ENCODE measurements at regions not wholly inside any gene's neighbourhood (a gene's known extent, or its start where the extent isn't known, plus 50 kb on each side); places are given as distances from the start of the nearest gene placed in this dataset.

GRCh38 chr16:63804126-63804525, 1317.7 kb downstream of the CDH11 start:
- no peak overlapping the region for H3K14ac ChIP-seq (ENCODE audit: insufficient read depth, low read length)
- H2BK120ac ChIP-seq (ENCODE audit: low read depth, low read length, poor library complexity, severe bottlenecking): no peak overlapping the region
- H3K27ac Mint-ChIP-seq: no peak overlapping the region
- H3K4ac ChIP-seq (ENCODE audit: low read depth, low read length): no peak overlapping the region
- DNase-seq: no peak
- H3K79me2 ChIP-seq (ENCODE audit: insufficient read depth, low read length): no peaks in the 10 kb centered on the region
- no peaks in the 10 kb centered on the region for H3K9me3 ChIP-seq (ENCODE audit: control insufficient read depth, low read depth, low read length)
- TF ChIP-seq CTCF (conservative IDR thresholded peaks at IDR 0.05): no peak
- H3K4me3 Mint-ChIP-seq: no peak overlapping the region
- no peaks in the 10 kb centered on the region for H3K9me3 Mint-ChIP-seq
- no peaks in the 10 kb centered on the region for H3K4me1 Mint-ChIP-seq
- no peaks in the 10 kb centered on the region for H3K27me3 ChIP-seq (ENCODE audit: insufficient read depth, low read length)
- H3K9ac ChIP-seq (ENCODE audit: extremely low read depth, insufficient read length, low read length): no peak overlapping the region
- no peaks in the 10 kb centered on the region for H3K27me3 Mint-ChIP-seq (ENCODE audit: low read depth)
- no peak overlapping the region for H2BK20ac ChIP-seq (ENCODE audit: low read depth, low read length, poor library complexity, severe bottlenecking)
- no peaks in the 10 kb centered on the region for H4K20me1 ChIP-seq (ENCODE audit: control insufficient read depth, insufficient read depth, insufficient read length)
- no peak overlapping the region for H3K56ac ChIP-seq (ENCODE audit: insufficient read length, low read depth, low read length)
- no peaks in the 10 kb centered on the region for H3K79me1 ChIP-seq (ENCODE audit: insufficient read depth, low read depth, low read length, poor library complexity, severe bottlenecking)
- no peak overlapping the region for H4K91ac ChIP-seq (ENCODE audit: insufficient read length, low read depth, low read length)
- H2BK5ac ChIP-seq (ENCODE audit: insufficient read length, low read length): no peak overlapping the region
- no peak overlapping the region for H3K27ac ChIP-seq (ENCODE audit: insufficient read length, low read depth, low read length)
- no peak overlapping the region for H2AFZ ChIP-seq (ENCODE audit: low read length)
- H2BK15ac ChIP-seq (ENCODE audit: low read depth, low read length): no peak overlapping the region
- no peak overlapping the region for H4K5ac ChIP-seq (ENCODE audit: insufficient read length, low read depth, low read length)
- no peaks in the 10 kb centered on the region for H3K36me3 Mint-ChIP-seq (ENCODE audit: insufficient read depth in 1 of 3, low read depth in 3 of 3)
- H3T11ph ChIP-seq (ENCODE audit: low read length): no peak overlapping the region
- no peak overlapping the region for H3K4me2 ChIP-seq (ENCODE audit: insufficient read depth, insufficient read length, low read length)
- H4K8ac ChIP-seq (replicated peaks; ENCODE audit: insufficient read length, low read depth, low read length): no peak overlapping the region
- H2AK5ac ChIP-seq (ENCODE audit: insufficient read length, low read length): no peak overlapping the region
- H3K18ac ChIP-seq (ENCODE audit: insufficient read length, low read depth, low read length): no peak overlapping the region
- no CpG with 5 or more reads among the region's 2 CpGs for WGBS (ENCODE audit: extremely low coverage, insufficient read length, low lambda C conversion rate)
- H3K23ac ChIP-seq (ENCODE audit: insufficient read length, low read depth, low read length): no peak overlapping the region
- no peak overlapping the region for H2BK12ac ChIP-seq (ENCODE audit: insufficient read length, low read depth, low read length)
- no peaks in the 10 kb centered on the region for H3K4me1 ChIP-seq (ENCODE audit: insufficient read depth, low read length)
- no peaks in the 10 kb centered on the region for H3K23me2 ChIP-seq (ENCODE audit: insufficient read length, low read depth, low read length, poor library complexity, severe bottlenecking)

Data from H9 (cell line).